ENCODE measurements at regions not wholly inside any gene's neighbourhood (a gene's known extent, or its start where the extent isn't known, plus 50 kb on each side); places are given as distances from the start of the nearest gene placed in this dataset.

- 62% methylated on average over 23 of the region's 23 CpGs for WGBS (ENCODE audit: insufficient coverage, insufficient replicate concordance, low lambda C conversion rate, missing lambda C conversion rate)
- POLR2A ChIA-PET: no interaction called here
- no peak for TF ChIP-seq KAT2A (conservative IDR thresholded peaks at IDR 0.05; ENCODE audit: control insufficient read depth, low read depth, low read length)
- TF ChIP-seq KLF5 (IDR thresholded peaks at IDR 0.05; ENCODE audit: partially characterized antibody): no peak
- TF ChIP-seq ZSCAN29 (IDR thresholded peaks at IDR 0.05): no peak
- TF ChIP-seq, protein P1, sequence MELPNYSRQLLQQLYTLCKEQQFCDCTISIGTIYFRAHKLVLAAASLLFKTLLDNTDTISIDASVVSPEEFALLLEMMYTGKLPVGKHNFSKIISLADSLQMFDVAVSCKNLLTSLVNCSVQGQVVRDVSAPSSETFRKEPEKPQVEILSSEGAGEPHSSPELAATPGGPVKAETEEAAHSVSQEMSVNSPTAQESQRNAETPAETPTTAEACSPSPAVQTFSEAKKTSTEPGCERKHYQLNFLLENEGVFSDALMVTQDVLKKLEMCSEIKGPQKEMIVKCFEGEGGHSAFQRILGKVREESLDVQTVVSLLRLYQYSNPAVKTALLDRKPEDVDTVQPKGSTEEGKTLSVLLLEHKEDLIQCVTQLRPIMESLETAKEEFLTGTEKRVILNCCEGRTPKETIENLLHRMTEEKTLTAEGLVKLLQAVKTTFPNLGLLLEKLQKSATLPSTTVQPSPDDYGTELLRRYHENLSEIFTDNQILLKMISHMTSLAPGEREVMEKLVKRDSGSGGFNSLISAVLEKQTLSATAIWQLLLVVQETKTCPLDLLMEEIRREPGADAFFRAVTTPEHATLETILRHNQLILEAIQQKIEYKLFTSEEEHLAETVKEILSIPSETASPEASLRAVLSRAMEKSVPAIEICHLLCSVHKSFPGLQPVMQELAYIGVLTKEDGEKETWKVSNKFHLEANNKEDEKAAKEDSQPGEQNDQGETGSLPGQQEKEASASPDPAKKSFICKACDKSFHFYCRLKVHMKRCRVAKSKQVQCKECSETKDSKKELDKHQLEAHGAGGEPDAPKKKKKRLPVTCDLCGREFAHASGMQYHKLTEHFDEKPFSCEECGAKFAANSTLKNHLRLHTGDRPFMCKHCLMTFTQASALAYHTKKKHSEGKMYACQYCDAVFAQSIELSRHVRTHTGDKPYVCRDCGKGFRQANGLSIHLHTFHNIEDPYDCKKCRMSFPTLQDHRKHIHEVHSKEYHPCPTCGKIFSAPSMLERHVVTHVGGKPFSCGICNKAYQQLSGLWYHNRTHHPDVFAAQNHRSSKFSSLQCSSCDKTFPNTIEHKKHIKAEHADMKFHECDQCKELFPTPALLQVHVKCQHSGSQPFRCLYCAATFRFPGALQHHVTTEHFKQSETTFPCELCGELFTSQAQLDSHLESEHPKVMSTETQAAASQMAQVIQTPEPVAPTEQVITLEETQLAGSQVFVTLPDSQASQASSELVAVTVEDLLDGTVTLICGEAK (IDR thresholded peaks at IDR 0.05; ENCODE audit: borderline replicate concordance): no peak
- no peak for TF ChIP-seq MEF2A (IDR thresholded peaks at IDR 0.05; ENCODE audit: insufficient read depth, low read depth, low read length)
- TF ChIP-seq NFIC (IDR thresholded peaks at IDR 0.05; ENCODE audit: low read depth, low read length): no peak
- TF ChIP-seq ZNF274 (IDR thresholded peaks at IDR 0.05; ENCODE audit: insufficient read depth, insufficient read length): no peak
- TF ChIP-seq CREM (IDR thresholded peaks at IDR 0.05; ENCODE audit: low read depth): no peak
- no peak for TF ChIP-seq ZBTB11 (CRISPR knock-in tag; IDR thresholded peaks at IDR 0.05)
- no peak for TF ChIP-seq GATAD2B (conservative IDR thresholded peaks at IDR 0.05; ENCODE audit: low read depth)
- TF ChIP-seq, protein P2, sequence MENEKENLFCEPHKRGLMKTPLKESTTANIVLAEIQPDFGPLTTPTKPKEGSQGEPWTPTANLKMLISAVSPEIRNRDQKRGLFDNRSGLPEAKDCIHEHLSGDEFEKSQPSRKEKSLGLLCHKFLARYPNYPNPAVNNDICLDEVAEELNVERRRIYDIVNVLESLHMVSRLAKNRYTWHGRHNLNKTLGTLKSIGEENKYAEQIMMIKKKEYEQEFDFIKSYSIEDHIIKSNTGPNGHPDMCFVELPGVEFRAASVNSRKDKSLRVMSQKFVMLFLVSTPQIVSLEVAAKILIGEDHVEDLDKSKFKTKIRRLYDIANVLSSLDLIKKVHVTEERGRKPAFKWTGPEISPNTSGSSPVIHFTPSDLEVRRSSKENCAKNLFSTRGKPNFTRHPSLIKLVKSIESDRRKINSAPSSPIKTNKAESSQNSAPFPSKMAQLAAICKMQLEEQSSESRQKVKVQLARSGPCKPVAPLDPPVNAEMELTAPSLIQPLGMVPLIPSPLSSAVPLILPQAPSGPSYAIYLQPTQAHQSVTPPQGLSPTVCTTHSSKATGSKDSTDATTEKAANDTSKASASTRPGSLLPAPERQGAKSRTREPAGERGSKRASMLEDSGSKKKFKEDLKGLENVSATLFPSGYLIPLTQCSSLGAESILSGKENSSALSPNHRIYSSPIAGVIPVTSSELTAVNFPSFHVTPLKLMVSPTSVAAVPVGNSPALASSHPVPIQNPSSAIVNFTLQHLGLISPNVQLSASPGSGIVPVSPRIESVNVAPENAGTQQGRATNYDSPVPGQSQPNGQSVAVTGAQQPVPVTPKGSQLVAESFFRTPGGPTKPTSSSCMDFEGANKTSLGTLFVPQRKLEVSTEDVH (IDR thresholded peaks at IDR 0.05; ENCODE audit: low read depth, partially characterized antibody): no peak
- no peak for TF ChIP-seq CREB1 (IDR thresholded peaks at IDR 0.05; ENCODE audit: low read depth)
- no peak for TF ChIP-seq STAT1 (conservative IDR thresholded peaks at IDR 0.05)
- no peak for TF ChIP-seq ATF7 (IDR thresholded peaks at IDR 0.05; ENCODE audit: low read depth)
- TF ChIP-seq MTA3 (IDR thresholded peaks at IDR 0.05; ENCODE audit: borderline replicate concordance, low read length): no peak
These were observed 756.5 kb upstream of the DEFB115 start for GRCh38 chr20:30500829-30501440.

More at GRCh38 chr20:30500829-30501440, 756.5 kb upstream of the DEFB115 start:
- Histone ChIP-seq H3K9me3 (replicated peaks; ENCODE audit: control insufficient read depth, insufficient read depth, low read length) (no peaks in the 10 kb centered on the region), H3K27ac (ENCODE audit: control insufficient read depth, insufficient read depth) (no peak overlapping the region), H3K36me3 (ENCODE audit: control insufficient read depth in 2 of 2, insufficient read depth in 2 of 2, low read length in 1 of 2) (no peaks in the 10 kb centered on the region), H4K20me1 (ENCODE audit: control insufficient read depth, insufficient read depth) (no peaks in the 10 kb centered on the region), H3K4me3 (no peak overlapping the region), H3K79me2 (ENCODE audit: control insufficient read depth, insufficient read depth, low read length) (no peaks in the 10 kb centered on the region), H3K27me3 (replicated peaks in 1 of 2; ENCODE audit: control insufficient read depth in 2 of 2, insufficient read depth in 2 of 2, low read length in 1 of 2) (no peaks in the 10 kb centered on the region), H3K4me1 (ENCODE audit: control insufficient read depth, insufficient read depth, low read length) (no peaks in the 10 kb centered on the region), H2AFZ (ENCODE audit: control insufficient read depth, low read depth, low read length) (no peak overlapping the region), H3K4me2 (ENCODE audit: control insufficient read depth, insufficient read depth) (no peak overlapping the region), H3K9ac (ENCODE audit: control insufficient read depth, insufficient read depth, low read length) (no peak overlapping the region)
- in situ Hi-C loops (cut with MboI): loop anchor here (25.0 kb wide), 2 partner anchors 1289 to 1889 kb away; no protein-coding TSS in a partner anchor
- BruUV-seq (replicated peaks): no TSS peak
- no peak for FAIRE-seq
- intact Hi-C loops (cut with micrococcal nuclease; ENCODE audit: unreplicated experiment): no loop called here
- RAD21 ChIA-PET (ENCODE audit: unreplicated experiment): no interaction called here
- ATAC-seq: no peak
- SMC1A ChIA-PET (ENCODE audit: uncharacterized antibody, unreplicated experiment): no interaction called here
- CTCF ChIA-PET: no interaction called here
- DNase-seq (ENCODE audit: low read depth, low spot score): no peak
